ENCODE measurements at regions not wholly inside any gene's neighbourhood (a gene's known extent, or its start where the extent isn't known, plus 50 kb on each side); places are given as distances from the start of the nearest gene placed in this dataset.

- TF ChIP-seq CTCF (IDR thresholded peaks at IDR 0.05; ENCODE audit: control insufficient read depth, extremely low read depth, insufficient read depth), result no peak
- DNase-seq (ENCODE audit: low read depth), result no peak
- H3K4me3 ChIP-seq (ENCODE audit: low read depth, low read length), result no peak overlapping the region
Measured at GRCh38 chr10:105864854-105865253, 1223.8 kb downstream of the SORCS3 start.

- no peak for TF ChIP-seq CTCF (IDR thresholded peaks at IDR 0.05; ENCODE audit: control insufficient read depth, extremely low read depth, insufficient read depth)
- DNase-seq (ENCODE audit: low read depth), result no peak
- H3K4me3 ChIP-seq (ENCODE audit: low read depth, low read length), result no peak overlapping the region
Measured at GRCh38 chr10:105857268-105858264, 1216.5 kb downstream of the SORCS3 start.

- TF ChIP-seq CTCF (IDR thresholded peaks at IDR 0.05; ENCODE audit: control insufficient read depth, extremely low read depth, insufficient read depth), result no peak
- H3K4me3 ChIP-seq (ENCODE audit: low read depth, low read length), result no peak overlapping the region
- no peak for DNase-seq (ENCODE audit: low read depth)
Measured at GRCh38 chr10:105855791-105856190, 1214.7 kb downstream of the SORCS3 start.

- no peak overlapping the region for H3K4me3 ChIP-seq (ENCODE audit: low read depth, low read length)
- TF ChIP-seq CTCF (IDR thresholded peaks at IDR 0.05; ENCODE audit: control insufficient read depth, extremely low read depth, insufficient read depth), result no peak
- DNase-seq (ENCODE audit: low read depth), result no peak
Measured at GRCh38 chr10:105844676-105845570, 1203.8 kb downstream of the SORCS3 start.

GRCh38 chr10:105844241-105844640 lies 1203.2 kb downstream of the SORCS3 start:
- DNase-seq (ENCODE audit: low read depth), result no peak

GRCh38 chr10:105843786-105844185 lies 1202.7 kb downstream of the SORCS3 start:
- no peak for TF ChIP-seq CTCF (IDR thresholded peaks at IDR 0.05; ENCODE audit: control insufficient read depth, extremely low read depth, insufficient read depth)
- H3K4me3 ChIP-seq (ENCODE audit: low read depth, low read length), result no peak overlapping the region
- DNase-seq (ENCODE audit: low read depth), result no peak

More at GRCh38 chr10:105844241-105844640, 1203.2 kb downstream of the SORCS3 start:
- no peak for TF ChIP-seq CTCF (IDR thresholded peaks at IDR 0.05; ENCODE audit: control insufficient read depth, extremely low read depth, insufficient read depth)
- no peak overlapping the region for H3K4me3 ChIP-seq (ENCODE audit: low read depth, low read length)

All from LNCaP clone FGC (cell line).